ENCODE measurements at regions not wholly inside any gene's neighbourhood (a gene's known extent, or its start where the extent isn't known, plus 50 kb on each side); places are given as distances from the start of the nearest gene placed in this dataset.

DNA sequence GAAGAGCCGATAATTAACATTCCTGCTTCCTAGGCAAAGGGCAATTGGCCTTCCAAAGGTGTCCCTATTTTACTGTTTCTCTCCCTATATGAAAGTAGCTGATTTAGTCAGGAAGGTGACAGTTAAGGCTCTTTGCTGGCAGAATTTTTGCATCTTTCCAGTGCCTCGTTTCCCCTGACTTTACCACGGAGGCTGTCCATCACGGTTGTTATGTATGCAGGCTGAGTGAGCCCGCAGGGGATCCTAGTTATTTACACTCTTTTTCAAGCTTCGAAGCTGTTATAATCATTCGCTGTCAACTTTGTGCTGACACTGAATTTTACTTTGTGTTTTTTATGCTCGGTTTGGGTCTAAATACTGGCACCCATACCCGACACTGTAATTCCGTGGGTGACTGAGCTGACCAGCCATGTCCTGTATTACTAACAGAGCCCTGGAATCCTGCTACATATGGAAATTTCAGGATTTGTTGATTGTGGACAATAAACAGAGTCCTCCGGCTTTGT lies 713.8 kb upstream of the FANCL start:
- no peak overlapping the region for H3K4me3 ChIP-seq (ENCODE audit: control insufficient read depth, low read depth, low read length)
- DNase-seq (ENCODE audit: low read depth) = no peak
- TF ChIP-seq, protein P1, sequence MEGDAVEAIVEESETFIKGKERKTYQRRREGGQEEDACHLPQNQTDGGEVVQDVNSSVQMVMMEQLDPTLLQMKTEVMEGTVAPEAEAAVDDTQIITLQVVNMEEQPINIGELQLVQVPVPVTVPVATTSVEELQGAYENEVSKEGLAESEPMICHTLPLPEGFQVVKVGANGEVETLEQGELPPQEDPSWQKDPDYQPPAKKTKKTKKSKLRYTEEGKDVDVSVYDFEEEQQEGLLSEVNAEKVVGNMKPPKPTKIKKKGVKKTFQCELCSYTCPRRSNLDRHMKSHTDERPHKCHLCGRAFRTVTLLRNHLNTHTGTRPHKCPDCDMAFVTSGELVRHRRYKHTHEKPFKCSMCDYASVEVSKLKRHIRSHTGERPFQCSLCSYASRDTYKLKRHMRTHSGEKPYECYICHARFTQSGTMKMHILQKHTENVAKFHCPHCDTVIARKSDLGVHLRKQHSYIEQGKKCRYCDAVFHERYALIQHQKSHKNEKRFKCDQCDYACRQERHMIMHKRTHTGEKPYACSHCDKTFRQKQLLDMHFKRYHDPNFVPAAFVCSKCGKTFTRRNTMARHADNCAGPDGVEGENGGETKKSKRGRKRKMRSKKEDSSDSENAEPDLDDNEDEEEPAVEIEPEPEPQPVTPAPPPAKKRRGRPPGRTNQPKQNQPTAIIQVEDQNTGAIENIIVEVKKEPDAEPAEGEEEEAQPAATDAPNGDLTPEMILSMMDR (conservative IDR thresholded peaks at IDR 0.05; ENCODE audit: control insufficient read depth, insufficient read depth, low read depth, low read length) = no peak

DNA sequence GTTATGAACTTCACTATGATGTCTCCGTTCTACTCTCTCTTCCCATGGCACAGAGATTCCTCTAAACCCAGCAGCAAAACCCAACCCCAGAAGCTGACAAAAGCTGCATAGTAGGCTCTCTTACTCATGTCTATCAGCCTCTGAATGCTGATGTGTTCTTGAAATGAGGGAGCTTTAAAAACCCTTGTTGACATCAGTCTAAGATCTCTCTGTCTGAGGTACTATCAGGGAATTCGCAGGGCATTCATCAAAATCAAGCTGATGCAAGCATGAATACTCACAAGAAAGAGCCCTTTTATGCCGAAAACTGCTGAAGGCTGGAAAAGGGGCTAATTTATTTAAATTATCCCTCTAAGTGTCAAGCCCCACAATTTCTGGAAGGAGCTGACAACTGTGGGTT lies 710.6 kb upstream of the FANCL start:
- TF ChIP-seq, protein P1 (conservative IDR thresholded peaks at IDR 0.05; ENCODE audit: control insufficient read depth, insufficient read depth, low read depth, low read length) = no peak
- DNase-seq (ENCODE audit: low read depth) = no peak
- H3K4me3 ChIP-seq (ENCODE audit: control insufficient read depth, low read depth, low read length) = no peak overlapping the region

DNA sequence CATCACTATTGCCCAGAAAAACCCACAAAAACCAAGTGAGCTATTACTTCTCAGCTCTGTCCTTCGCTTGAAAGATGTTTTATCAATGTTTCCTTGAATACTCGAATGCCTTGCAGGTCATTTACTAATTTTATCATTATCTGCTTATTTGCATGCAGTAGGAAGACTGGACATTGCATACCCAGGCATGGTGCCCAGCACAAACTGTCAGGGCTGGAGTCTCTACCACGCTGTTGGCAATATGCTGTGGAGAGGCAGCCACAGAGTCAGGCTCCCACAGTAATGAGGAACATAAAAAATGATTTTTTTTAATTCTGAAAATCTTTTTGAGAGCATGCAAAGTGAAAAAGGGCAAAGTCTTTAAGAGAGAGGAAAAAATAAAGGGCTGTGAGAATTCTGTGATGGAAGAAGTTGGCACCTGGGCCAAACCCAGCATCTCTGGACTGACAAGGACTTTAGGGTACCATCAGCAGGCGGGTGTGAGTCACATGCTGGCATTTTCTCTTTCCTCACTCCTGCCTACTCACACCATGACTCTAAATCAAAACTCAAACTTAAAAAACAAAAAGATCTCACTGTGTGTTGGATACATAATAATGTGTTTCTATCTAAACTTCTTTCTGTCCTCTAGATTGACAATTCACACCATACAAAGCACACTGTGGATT lies 709.8 kb upstream of the FANCL start:
- H3K4me3 ChIP-seq (ENCODE audit: control insufficient read depth, low read depth, low read length) = no peak overlapping the region
- TF ChIP-seq, protein P1 (conservative IDR thresholded peaks at IDR 0.05; ENCODE audit: control insufficient read depth, insufficient read depth, low read depth, low read length) = no peak
- DNase-seq (ENCODE audit: low read depth) = no peak

DNA sequence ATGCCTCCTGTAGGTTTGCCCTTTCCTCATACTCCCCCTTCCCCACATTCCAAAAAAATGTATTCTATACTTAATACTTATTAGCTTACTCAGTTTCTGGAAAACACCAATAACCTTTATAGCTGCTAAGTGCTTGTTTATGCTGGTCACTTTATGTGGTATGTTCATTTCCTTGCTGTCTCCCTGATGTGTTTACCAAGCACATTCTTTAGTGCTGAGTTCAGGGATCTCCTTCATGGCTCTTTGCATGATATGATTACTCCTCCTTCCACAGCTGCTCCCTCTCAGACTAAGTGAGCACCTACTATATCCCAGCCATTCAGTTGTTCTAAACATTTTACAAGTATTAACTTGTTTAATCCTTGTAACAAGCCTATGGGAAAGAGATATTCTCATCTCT lies 698.3 kb upstream of the FANCL start:
- peak; percentile 40 for DNase-seq (ENCODE audit: low read depth)
- H3K4me3 ChIP-seq (ENCODE audit: control insufficient read depth, low read depth, low read length) = no peak overlapping the region
- TF ChIP-seq, protein P1 (conservative IDR thresholded peaks at IDR 0.05; ENCODE audit: control insufficient read depth, insufficient read depth, low read depth, low read length) = no peak

DNA sequence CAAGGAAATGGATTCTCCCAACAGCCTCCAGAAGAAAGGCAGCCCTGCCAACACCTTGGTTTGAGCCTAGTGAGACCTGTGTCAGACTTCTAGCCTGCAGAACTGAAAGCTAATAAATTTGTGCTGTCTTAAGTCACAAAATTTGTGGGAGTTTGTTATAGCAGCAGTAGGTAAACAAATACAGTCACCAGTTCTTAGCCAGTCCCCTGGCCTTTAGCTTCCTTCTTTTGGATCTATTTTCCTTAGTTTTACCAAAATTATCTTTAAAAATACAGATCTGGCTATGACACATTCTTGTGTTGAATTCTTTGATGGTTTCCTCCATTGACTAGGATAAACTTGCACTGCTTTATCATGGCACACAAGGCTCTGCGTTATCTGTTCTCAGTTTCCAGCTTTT lies 697.9 kb upstream of the FANCL start:
- H3K4me3 ChIP-seq (ENCODE audit: control insufficient read depth, low read depth, low read length) = no peak overlapping the region
- TF ChIP-seq, protein P1 (conservative IDR thresholded peaks at IDR 0.05; ENCODE audit: control insufficient read depth, insufficient read depth, low read depth, low read length) = no peak
- DNase-seq (ENCODE audit: low read depth) = no peak

DNA sequence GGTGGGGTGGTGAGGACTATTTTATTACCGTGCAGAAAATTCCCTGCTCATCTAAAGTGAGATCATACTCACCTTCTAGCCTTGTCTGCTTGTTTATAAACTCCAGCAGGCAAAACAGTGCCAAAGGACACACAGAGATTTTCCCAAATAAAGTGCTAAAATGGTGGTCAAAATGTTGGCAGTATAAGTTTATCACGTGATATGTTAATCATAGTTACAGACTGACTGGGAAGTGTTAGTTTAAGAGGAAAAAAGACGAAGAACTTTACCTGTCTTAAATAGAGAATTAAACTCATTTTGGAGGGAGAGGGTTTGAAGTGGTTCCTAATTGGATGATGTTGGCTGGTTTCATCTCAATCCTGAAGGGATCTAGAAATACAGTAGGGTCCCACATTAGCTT lies 691.7 kb upstream of the FANCL start:
- DNase-seq (ENCODE audit: low read depth) = no peak
- TF ChIP-seq, protein P1 (conservative IDR thresholded peaks at IDR 0.05; ENCODE audit: control insufficient read depth, insufficient read depth, low read depth, low read length) = no peak
- no peak overlapping the region for H3K4me3 ChIP-seq (ENCODE audit: control insufficient read depth, low read depth, low read length)
